Activated T-cell treated with anti-CD3 and anti-CD28 coated beads, Interleukin-2, amount 50 U/mL, for 24 hours (primary cell): ENCODE measurements at regions not wholly inside any gene's neighbourhood (a gene's known extent, or its start where the extent isn't known, plus 50 kb on each side); places are given as distances from the start of the nearest gene placed in this dataset.

Experiments used
- DNase-seq: peaks from one replicate; pipeline ENCODE4 v3.0.0-alpha.2; 2020
- H3K27ac Mint-ChIP-seq: 2 replicates; pipeline ENCODE4 v1.8.0; 2020; ENCODE audit warnings: mild to moderate bottlenecking, mixed read lengths
- H3K27me3 Mint-ChIP-seq: 2 replicates; pipeline ENCODE4 v1.8.0; 2020; ENCODE audit warnings: mixed read lengths
- H3K36me3 Mint-ChIP-seq: 2 replicates; pipeline ENCODE4 v1.8.0; 2020; ENCODE audit warnings: low read depth, mixed read lengths
- H3K4me1 Mint-ChIP-seq: 2 replicates; pipeline ENCODE4 v1.8.0; 2020; ENCODE audit warnings: low read depth, mixed read lengths
- H3K4me3 Mint-ChIP-seq: 2 replicates; pipeline ENCODE4 v1.8.0; 2020; ENCODE audit warnings: mild to moderate bottlenecking, moderate library complexity, mixed read lengths
- H3K9me3 Mint-ChIP-seq: 2 replicates; pipeline ENCODE4 v1.8.0; 2020; ENCODE audit warnings: mixed read lengths

GRCh38 chr13:47511647-47512046, 489.4 kb downstream of the SUCLA2 start:
- Mint-ChIP-seq H3K9me3 (peaks cover 4% of the 10 kb centered on the region), H3K27me3 (no peaks in the 10 kb centered on the region), H3K4me3 (no peak overlapping the region), H3K27ac (no peak overlapping the region), H3K36me3 (no peaks in the 10 kb centered on the region), H3K4me1 (no peaks in the 10 kb centered on the region)
- no peak for DNase-seq

GRCh38 chr13:47508527-47509228, 492.4 kb downstream of the SUCLA2 start:
- Mint-ChIP-seq H3K9me3 (no peaks in the 10 kb centered on the region), H3K4me1 (no peaks in the 10 kb centered on the region), H3K4me3 (no peak overlapping the region), H3K36me3 (no peaks in the 10 kb centered on the region), H3K27me3 (no peaks in the 10 kb centered on the region), H3K27ac (no peak overlapping the region)
- DNase-seq = no peak

- DNase-seq = no peak
- Mint-ChIP-seq H3K27ac (no peak overlapping the region), H3K27me3 (no peaks in the 10 kb centered on the region), H3K36me3 (no peaks in the 10 kb centered on the region), H3K4me1 (no peaks in the 10 kb centered on the region), H3K9me3 (no peaks in the 10 kb centered on the region), H3K4me3 (no peak overlapping the region)
Measured at GRCh38 chr13:47503475-47503874, 497.6 kb downstream of the SUCLA2 start.

GRCh38 chr13:47502166-47502565, 498.9 kb downstream of the SUCLA2 start:
- no peak overlapping the region for H3K27ac Mint-ChIP-seq
- H3K4me1 Mint-ChIP-seq = no peaks in the 10 kb centered on the region
- no peaks in the 10 kb centered on the region for H3K9me3 Mint-ChIP-seq
- no peaks in the 10 kb centered on the region for H3K27me3 Mint-ChIP-seq
- no peak for DNase-seq
- H3K4me3 Mint-ChIP-seq = no peak overlapping the region
- no peaks in the 10 kb centered on the region for H3K36me3 Mint-ChIP-seq

GRCh38 chr13:47499358-47500150, 501.5 kb downstream of the SUCLA2 start:
- no peak overlapping the region for H3K4me3 Mint-ChIP-seq
- H3K4me1 Mint-ChIP-seq = no peaks in the 10 kb centered on the region

GRCh38 chr13:47484548-47484947, 516.5 kb downstream of the SUCLA2 start:
- H3K36me3 Mint-ChIP-seq = no peaks in the 10 kb centered on the region
- DNase-seq = no peak
- H3K4me1 Mint-ChIP-seq = no peaks in the 10 kb centered on the region
- H3K27ac Mint-ChIP-seq = no peak overlapping the region
- H3K4me3 Mint-ChIP-seq = no peak overlapping the region
- no peaks in the 10 kb centered on the region for H3K27me3 Mint-ChIP-seq
- no peaks in the 10 kb centered on the region for H3K9me3 Mint-ChIP-seq

More at GRCh38 chr13:47499358-47500150, 501.5 kb downstream of the SUCLA2 start:
- no peak for DNase-seq
- Mint-ChIP-seq H3K27ac (no peak overlapping the region), H3K9me3 (peaks cover 4% of the 10 kb centered on the region), H3K27me3 (no peaks in the 10 kb centered on the region), H3K36me3 (no peaks in the 10 kb centered on the region)

GRCh38 chr13:47481536-47481935, 519.5 kb downstream of the SUCLA2 start:
- no peak for DNase-seq
- Mint-ChIP-seq H3K27ac (no peak overlapping the region), H3K4me3 (no peak overlapping the region), H3K4me1 (no peaks in the 10 kb centered on the region), H3K9me3 (no peaks in the 10 kb centered on the region), H3K36me3 (no peaks in the 10 kb centered on the region), H3K27me3 (no peaks in the 10 kb centered on the region)

GRCh38 chr13:47480951-47481350, 520.1 kb downstream of the SUCLA2 start:
- no peak overlapping the region for H3K27ac Mint-ChIP-seq

GRCh38 chr13:47480121-47480520, 521.0 kb downstream of the SUCLA2 start:
- no peaks in the 10 kb centered on the region for H3K27me3 Mint-ChIP-seq
- no peaks in the 10 kb centered on the region for H3K9me3 Mint-ChIP-seq
- H3K4me1 Mint-ChIP-seq = no peaks in the 10 kb centered on the region
- H3K36me3 Mint-ChIP-seq = no peaks in the 10 kb centered on the region
- no peak overlapping the region for H3K27ac Mint-ChIP-seq
- DNase-seq = no peak
- H3K4me3 Mint-ChIP-seq = no peak overlapping the region

More at GRCh38 chr13:47480951-47481350, 520.1 kb downstream of the SUCLA2 start:
- no peak overlapping the region for H3K4me3 Mint-ChIP-seq
- no peaks in the 10 kb centered on the region for H3K4me1 Mint-ChIP-seq
- no peaks in the 10 kb centered on the region for H3K27me3 Mint-ChIP-seq
- no peaks in the 10 kb centered on the region for H3K9me3 Mint-ChIP-seq
- DNase-seq = no peak
- H3K36me3 Mint-ChIP-seq = no peaks in the 10 kb centered on the region

- Mint-ChIP-seq H3K27ac (no peak overlapping the region), H3K36me3 (no peaks in the 10 kb centered on the region), H3K27me3 (no peaks in the 10 kb centered on the region)
Measured at GRCh38 chr13:47478985-47479384, 522.1 kb downstream of the SUCLA2 start.

GRCh38 chr13:47475441-47475948, 525.6 kb downstream of the SUCLA2 start:
- Mint-ChIP-seq H3K36me3 (no peaks in the 10 kb centered on the region), H3K4me1 (no peaks in the 10 kb centered on the region), H3K27me3 (no peaks in the 10 kb centered on the region), H3K27ac (no peak overlapping the region), H3K9me3 (no peaks in the 10 kb centered on the region), H3K4me3 (no peak overlapping the region)
- no peak for DNase-seq

More at GRCh38 chr13:47478985-47479384, 522.1 kb downstream of the SUCLA2 start:
- no peak overlapping the region for H3K4me3 Mint-ChIP-seq
- no peaks in the 10 kb centered on the region for H3K4me1 Mint-ChIP-seq
- H3K9me3 Mint-ChIP-seq = no peaks in the 10 kb centered on the region
- DNase-seq = no peak

GRCh38 chr13:47474839-47475238, 526.2 kb downstream of the SUCLA2 start:
- Mint-ChIP-seq H3K36me3 (no peaks in the 10 kb centered on the region), H3K9me3 (no peaks in the 10 kb centered on the region), H3K27me3 (no peaks in the 10 kb centered on the region), H3K27ac (no peak overlapping the region), H3K4me1 (no peaks in the 10 kb centered on the region), H3K4me3 (no peak overlapping the region)
- DNase-seq = no peak

- H3K4me3 Mint-ChIP-seq = no peak overlapping the region
Measured at GRCh38 chr13:47474326-47474725, 526.7 kb downstream of the SUCLA2 start.

GRCh38 chr13:47472516-47472915, 528.6 kb downstream of the SUCLA2 start:
- Mint-ChIP-seq H3K4me3 (no peak overlapping the region), H3K27ac (no peak overlapping the region), H3K27me3 (no peaks in the 10 kb centered on the region), H3K4me1 (no peaks in the 10 kb centered on the region), H3K9me3 (peaks cover 6% of the 10 kb centered on the region), H3K36me3 (no peaks in the 10 kb centered on the region)
- no peak for DNase-seq

More at GRCh38 chr13:47474326-47474725, 526.7 kb downstream of the SUCLA2 start:
- Mint-ChIP-seq H3K4me1 (no peaks in the 10 kb centered on the region), H3K36me3 (no peaks in the 10 kb centered on the region), H3K27ac (no peak overlapping the region), H3K27me3 (no peaks in the 10 kb centered on the region), H3K9me3 (no peaks in the 10 kb centered on the region)
- DNase-seq = no peak

- DNase-seq = no peak
- Mint-ChIP-seq H3K27ac (no peak overlapping the region), H3K9me3 (peaks cover 14% of the 10 kb centered on the region), H3K36me3 (no peaks in the 10 kb centered on the region), H3K4me3 (no peak overlapping the region), H3K4me1 (no peaks in the 10 kb centered on the region), H3K27me3 (no peaks in the 10 kb centered on the region)
Measured at GRCh38 chr13:47463726-47464125, 537.3 kb downstream of the SUCLA2 start.
